ENCODE measurements at regions not wholly inside any gene's neighbourhood (a gene's known extent, or its start where the extent isn't known, plus 50 kb on each side); places are given as distances from the start of the nearest gene placed in this dataset.

DNA sequence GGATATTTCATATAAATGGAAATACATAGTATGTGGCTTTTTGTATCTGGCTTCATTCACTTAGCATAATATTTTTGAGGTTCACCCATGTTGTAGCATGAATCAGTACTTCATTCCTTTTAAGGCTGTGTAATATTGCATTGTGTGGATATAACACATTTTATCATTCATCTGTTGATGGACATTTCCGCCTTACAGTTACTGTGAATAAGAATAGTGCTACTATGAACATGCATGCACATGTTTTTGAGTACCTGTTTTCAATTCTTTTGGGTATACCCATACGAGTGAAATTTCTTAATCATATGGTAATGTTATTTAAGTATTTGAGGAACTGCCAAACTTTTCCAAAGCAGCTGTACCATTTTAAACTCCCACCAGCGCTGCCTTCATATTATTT, 539.6 kb upstream of the DIPK2B start:
- POLR2A ChIA-PET = no interaction called here
- FAIRE-seq = no peak
- no peak overlapping the region for H3K27ac ChIP-seq (ENCODE audit: extremely low read length, insufficient read depth, low read length)

More for the DNA sequence above, 539.6 kb upstream of the DIPK2B start:
- DNase-seq (ENCODE audit: low spot score) = no peak
- no peaks in the 10 kb centered on the region for H3K79me2 ChIP-seq (ENCODE audit: insufficient read depth, low read length)
- H3K36me3 ChIP-seq (replicated peaks in 1 of 2; ENCODE audit: control insufficient read depth in 1 of 2, insufficient read depth in 2 of 2, low read length in 2 of 2) = no peaks in the 10 kb centered on the region
- H3K4me2 ChIP-seq (ENCODE audit: low read depth, low read length) = no peak overlapping the region
- H2AFZ ChIP-seq (ENCODE audit: low read length) = no peak overlapping the region
- no peak for ATAC-seq
- TF ChIP-seq HNRNPL (IDR thresholded peaks at IDR 0.05; ENCODE audit: low read depth, low read length) (no peak), NR2C2 (CRISPR knock-in tag; IDR thresholded peaks at IDR 0.05; ENCODE audit: borderline replicate concordance) (no peak), NFKB2 (CRISPR knock-in tag; IDR thresholded peaks at IDR 0.05; ENCODE audit: borderline replicate concordance) (no peak), ZNF788 (CRISPR knock-in tag; IDR thresholded peaks at IDR 0.05; ENCODE audit: borderline replicate concordance) (no peak), GTF3A (CRISPR knock-in tag; conservative IDR thresholded peaks at IDR 0.05) (no peak), ONECUT2 (CRISPR knock-in tag; IDR thresholded peaks at IDR 0.05) (no peak), NCOA1 (CRISPR knock-in tag; IDR thresholded peaks at IDR 0.05) (no peak), CCDC6 (CRISPR knock-in tag; IDR thresholded peaks at IDR 0.05) (no peak), ZMYM2 (CRISPR knock-in tag; IDR thresholded peaks at IDR 0.05) (no peak), ZSCAN20 (CRISPR knock-in tag; IDR thresholded peaks at IDR 0.05; ENCODE audit: borderline replicate concordance) (no peak), HNRNPLL (IDR thresholded peaks at IDR 0.05; ENCODE audit: low read depth, low read length, poor library complexity, severe bottlenecking) (no peak), ZNF543 (CRISPR knock-in tag; IDR thresholded peaks at IDR 0.05) (no peak), ARNTL (CRISPR knock-in tag; IDR thresholded peaks at IDR 0.05) (no peak), HNF4A (CRISPR knock-in tag; IDR thresholded peaks at IDR 0.05) (no peak)
- TF ChIP-seq, protein P1, sequence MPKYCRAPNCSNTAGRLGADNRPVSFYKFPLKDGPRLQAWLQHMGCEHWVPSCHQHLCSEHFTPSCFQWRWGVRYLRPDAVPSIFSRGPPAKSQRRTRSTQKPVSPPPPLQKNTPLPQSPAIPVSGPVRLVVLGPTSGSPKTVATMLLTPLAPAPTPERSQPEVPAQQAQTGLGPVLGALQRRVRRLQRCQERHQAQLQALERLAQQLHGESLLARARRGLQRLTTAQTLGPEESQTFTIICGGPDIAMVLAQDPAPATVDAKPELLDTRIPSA (CRISPR knock-in tag; IDR thresholded peaks at IDR 0.05; ENCODE audit: borderline replicate concordance) = no peak
- TF ChIP-seq, protein P2, sequence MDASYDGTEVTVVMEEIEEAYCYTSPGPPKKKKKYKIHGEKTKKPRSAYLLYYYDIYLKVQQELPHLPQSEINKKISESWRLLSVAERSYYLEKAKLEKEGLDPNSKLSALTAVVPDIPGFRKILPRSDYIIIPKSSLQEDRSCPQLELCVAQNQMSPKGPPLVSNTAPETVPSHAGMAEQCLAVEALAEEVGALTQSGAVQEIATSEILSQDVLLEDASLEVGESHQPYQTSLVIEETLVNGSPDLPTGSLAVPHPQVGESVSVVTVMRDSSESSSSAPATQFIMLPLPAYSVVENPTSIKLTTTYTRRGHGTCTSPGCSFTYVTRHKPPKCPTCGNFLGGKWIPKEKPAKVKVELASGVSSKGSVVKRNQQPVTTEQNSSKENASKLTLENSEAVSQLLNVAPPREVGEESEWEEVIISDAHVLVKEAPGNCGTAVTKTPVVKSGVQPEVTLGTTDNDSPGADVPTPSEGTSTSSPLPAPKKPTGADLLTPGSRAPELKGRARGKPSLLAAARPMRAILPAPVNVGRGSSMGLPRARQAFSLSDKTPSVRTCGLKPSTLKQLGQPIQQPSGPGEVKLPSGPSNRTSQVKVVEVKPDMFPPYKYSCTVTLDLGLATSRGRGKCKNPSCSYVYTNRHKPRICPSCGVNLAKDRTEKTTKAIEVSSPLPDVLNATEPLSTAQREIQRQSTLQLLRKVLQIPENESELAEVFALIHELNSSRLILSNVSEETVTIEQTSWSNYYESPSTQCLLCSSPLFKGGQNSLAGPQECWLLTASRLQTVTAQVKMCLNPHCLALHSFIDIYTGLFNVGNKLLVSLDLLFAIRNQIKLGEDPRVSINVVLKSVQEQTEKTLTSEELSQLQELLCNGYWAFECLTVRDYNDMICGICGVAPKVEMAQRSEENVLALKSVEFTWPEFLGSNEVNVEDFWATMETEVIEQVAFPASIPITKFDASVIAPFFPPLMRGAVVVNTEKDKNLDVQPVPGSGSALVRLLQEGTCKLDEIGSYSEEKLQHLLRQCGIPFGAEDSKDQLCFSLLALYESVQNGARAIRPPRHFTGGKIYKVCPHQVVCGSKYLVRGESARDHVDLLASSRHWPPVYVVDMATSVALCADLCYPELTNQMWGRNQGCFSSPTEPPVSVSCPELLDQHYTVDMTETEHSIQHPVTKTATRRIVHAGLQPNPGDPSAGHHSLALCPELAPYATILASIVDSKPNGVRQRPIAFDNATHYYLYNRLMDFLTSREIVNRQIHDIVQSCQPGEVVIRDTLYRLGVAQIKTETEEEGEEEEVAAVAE (CRISPR knock-in tag; IDR thresholded peaks at IDR 0.05; ENCODE audit: borderline replicate concordance) = no peak
- TF ChIP-seq, protein P3, sequence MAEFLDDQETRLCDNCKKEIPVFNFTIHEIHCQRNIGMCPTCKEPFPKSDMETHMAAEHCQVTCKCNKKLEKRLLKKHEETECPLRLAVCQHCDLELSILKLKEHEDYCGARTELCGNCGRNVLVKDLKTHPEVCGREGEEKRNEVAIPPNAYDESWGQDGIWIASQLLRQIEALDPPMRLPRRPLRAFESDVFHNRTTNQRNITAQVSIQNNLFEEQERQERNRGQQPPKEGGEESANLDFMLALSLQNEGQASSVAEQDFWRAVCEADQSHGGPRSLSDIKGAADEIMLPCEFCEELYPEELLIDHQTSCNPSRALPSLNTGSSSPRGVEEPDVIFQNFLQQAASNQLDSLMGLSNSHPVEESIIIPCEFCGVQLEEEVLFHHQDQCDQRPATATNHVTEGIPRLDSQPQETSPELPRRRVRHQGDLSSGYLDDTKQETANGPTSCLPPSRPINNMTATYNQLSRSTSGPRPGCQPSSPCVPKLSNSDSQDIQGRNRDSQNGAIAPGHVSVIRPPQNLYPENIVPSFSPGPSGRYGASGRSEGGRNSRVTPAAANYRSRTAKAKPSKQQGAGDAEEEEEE (CRISPR knock-in tag; IDR thresholded peaks at IDR 0.05; ENCODE audit: borderline replicate concordance) = no peak
- TF ChIP-seq, protein P4, sequence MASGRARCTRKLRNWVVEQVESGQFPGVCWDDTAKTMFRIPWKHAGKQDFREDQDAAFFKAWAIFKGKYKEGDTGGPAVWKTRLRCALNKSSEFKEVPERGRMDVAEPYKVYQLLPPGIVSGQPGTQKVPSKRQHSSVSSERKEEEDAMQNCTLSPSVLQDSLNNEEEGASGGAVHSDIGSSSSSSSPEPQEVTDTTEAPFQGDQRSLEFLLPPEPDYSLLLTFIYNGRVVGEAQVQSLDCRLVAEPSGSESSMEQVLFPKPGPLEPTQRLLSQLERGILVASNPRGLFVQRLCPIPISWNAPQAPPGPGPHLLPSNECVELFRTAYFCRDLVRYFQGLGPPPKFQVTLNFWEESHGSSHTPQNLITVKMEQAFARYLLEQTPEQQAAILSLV (CRISPR knock-in tag; IDR thresholded peaks at IDR 0.05; ENCODE audit: borderline replicate concordance) = no peak
- H4K20me1 ChIP-seq (ENCODE audit: insufficient read depth, low read length) = no peaks in the 10 kb centered on the region
- no peaks in the 10 kb centered on the region for H3K9me3 ChIP-seq (ENCODE audit: low read length)
- CTCF ChIA-PET (ENCODE audit: low intra/inter-chr PET ratio, low total read pairs) = no interaction called here
- no peak overlapping the region for H3K4me3 ChIP-seq (replicated peaks in 1 of 3; ENCODE audit: insufficient read depth in 1 of 3, low read depth in 2 of 3, low read length in 3 of 3)
- no peaks in the 10 kb centered on the region for H3K4me1 ChIP-seq (ENCODE audit: insufficient read depth, low read length)
- 83% methylated on average over 3 of the region's 3 CpGs for WGBS (ENCODE audit: low lambda C conversion rate)
- intact Hi-C loops (cut with micrococcal nuclease; ENCODE audit: unreplicated experiment) (no loop called here), in situ Hi-C loops (cut with HindIII; ENCODE audit: extremely low pct_ligation_motif_present, low pct_unique_long_range_greater_than_20kb) (loop anchor here (25.0 kb wide), 1 partner anchor 428 kb away; no protein-coding TSS in a partner anchor)
- H3K27me3 ChIP-seq (ENCODE audit: control insufficient read depth in 1 of 2, insufficient read depth in 2 of 2, low read length in 2 of 2) = no peaks in the 10 kb centered on the region
- no peak overlapping the region for H3K9ac ChIP-seq (ENCODE audit: insufficient read depth, low read depth, low read length)
- no TSS peak for BruUV-seq (replicated peaks)
